ENCODE measurements at regions not wholly inside any gene's neighbourhood (a gene's known extent, or its start where the extent isn't known, plus 50 kb on each side); places are given as distances from the start of the nearest gene placed in this dataset.

- no peak for DNase-seq
- TF ChIP-seq CTCF (IDR thresholded peaks at IDR 0.05; ENCODE audit: low read depth, low read length): no peak
- Histone ChIP-seq H3K36me3 (no peaks in the 10 kb centered on the region), H3K4me3 (ENCODE audit: low read depth, low read length) (no peak overlapping the region), H3K27me3 (ENCODE audit: insufficient read depth, low read depth, severe bottlenecking) (no peaks in the 10 kb centered on the region), H3K9me3 (ENCODE audit: severe bottlenecking) (no peaks in the 10 kb centered on the region), H3K27ac (no peak overlapping the region)
Observed at GRCh38 chr4:127533028-127533700, 99.6 kb upstream of the INTU start.

GRCh38 chr4:127534041-127534825 lies 98.5 kb upstream of the INTU start:
- Histone ChIP-seq H3K4me3 (ENCODE audit: low read depth, low read length) (no peak overlapping the region), H3K27me3 (ENCODE audit: insufficient read depth, low read depth, severe bottlenecking) (no peaks in the 10 kb centered on the region), H3K27ac (no peak overlapping the region), H3K36me3 (no peaks in the 10 kb centered on the region), H3K9me3 (ENCODE audit: severe bottlenecking) (no peaks in the 10 kb centered on the region)
- DNase-seq: no peak
- no peak for TF ChIP-seq CTCF (IDR thresholded peaks at IDR 0.05; ENCODE audit: low read depth, low read length)

GRCh38 chr4:127538016-127538415 lies 94.7 kb upstream of the INTU start:
- no peak for TF ChIP-seq CTCF (IDR thresholded peaks at IDR 0.05; ENCODE audit: low read depth, low read length)
- no peaks in the 10 kb centered on the region for H3K9me3 ChIP-seq (ENCODE audit: severe bottlenecking)
- DNase-seq: no peak
- no peak overlapping the region for H3K4me3 ChIP-seq (ENCODE audit: low read depth, low read length)
- H3K36me3 ChIP-seq: no peaks in the 10 kb centered on the region
- H3K27ac ChIP-seq: no peak overlapping the region
- H3K27me3 ChIP-seq (ENCODE audit: insufficient read depth, low read depth, severe bottlenecking): no peaks in the 10 kb centered on the region

GRCh38 chr4:127540497-127541025 lies 92.2 kb upstream of the INTU start:
- no peak for DNase-seq
- Histone ChIP-seq H3K9me3 (ENCODE audit: severe bottlenecking) (no peaks in the 10 kb centered on the region), H3K27me3 (ENCODE audit: insufficient read depth, low read depth, severe bottlenecking) (no peaks in the 10 kb centered on the region), H3K4me3 (ENCODE audit: low read depth, low read length) (no peak overlapping the region), H3K27ac (no peak overlapping the region), H3K36me3 (no peaks in the 10 kb centered on the region)
- no peak for TF ChIP-seq CTCF (IDR thresholded peaks at IDR 0.05; ENCODE audit: low read depth, low read length)

GRCh38 chr4:127545271-127545670 lies 87.5 kb upstream of the INTU start:
- H3K27me3 ChIP-seq (ENCODE audit: insufficient read depth, low read depth, severe bottlenecking): no peaks in the 10 kb centered on the region
- no peak overlapping the region for H3K4me3 ChIP-seq (ENCODE audit: low read depth, low read length)
- no peaks in the 10 kb centered on the region for H3K9me3 ChIP-seq (ENCODE audit: severe bottlenecking)
- no peak for TF ChIP-seq CTCF (IDR thresholded peaks at IDR 0.05; ENCODE audit: low read depth, low read length)
- no peak for DNase-seq
- no peaks in the 10 kb centered on the region for H3K36me3 ChIP-seq
- H3K27ac ChIP-seq: no peak overlapping the region
